Liver (tissue), 3 donors: ENCODE measurements at regions not wholly inside any gene's neighbourhood (a gene's known extent, or its start where the extent isn't known, plus 50 kb on each side); places are given as distances from the start of the nearest gene placed in this dataset.

ENCODE experiments used
- CTCF ChIP-seq: fragments of 150-350 bp; IDR thresholded peaks from 2 replicates; pipeline ENCODE4 v1.5.1; 2017; ENCODE audit warnings: improper control_type of control experiment, low read depth, low read length; ENCODE audit not compliant: missing input control
- GABPA ChIP-seq, 2 donors: IDR thresholded peaks in 1 of 2; conservative IDR thresholded peaks in 1 of 2; 2 replicates each; pipeline ENCODE4 v1.6.1; 2016; ENCODE audit warnings: antibody characterized with exemption in 2 of 2, mild to moderate bottlenecking in 1 of 2, moderate library complexity in 1 of 2
- JUND ChIP-seq, 2 donors: IDR thresholded peaks; 2 replicates each; pipeline ENCODE4 v1.6.1; 2016; ENCODE audit warnings: antibody characterized with exemption in 2 of 2
- MAX ChIP-seq: IDR thresholded peaks from 2 replicates; pipeline ENCODE4 v1.6.1; 2016; ENCODE audit warnings: antibody characterized with exemption
- NR2F2 ChIP-seq: IDR thresholded peaks from 2 replicates; pipeline ENCODE4 v1.6.1; 2016; ENCODE audit warnings: antibody characterized with exemption
- RAD21 ChIP-seq, 2 donors: IDR thresholded peaks; 2 replicates each; pipeline ENCODE4 v1.6.1; 2016; ENCODE audit warnings: antibody characterized with exemption in 2 of 2, mild to moderate bottlenecking in 2 of 2
- REST ChIP-seq: IDR thresholded peaks from 2 replicates; pipeline ENCODE4 v1.6.1; 2016; ENCODE audit warnings: antibody characterized with exemption, mild to moderate bottlenecking
- RXRA ChIP-seq, 2 donors: IDR thresholded peaks; 2 replicates each; pipeline ENCODE4 v1.6.1; 2017 to 2018; ENCODE audit warnings: antibody characterized with exemption in 2 of 2, mild to moderate bottlenecking in 1 of 2
- TAF1 ChIP-seq: conservative IDR thresholded peaks from 2 replicates; pipeline ENCODE4 v1.6.1; 2016; ENCODE audit warnings: antibody characterized with exemption, mild to moderate bottlenecking
- YY1 ChIP-seq: IDR thresholded peaks from 2 replicates; pipeline ENCODE4 v1.6.1; 2016; ENCODE audit warnings: antibody characterized with exemption, mild to moderate bottlenecking
- donor health status: healthy.
- donor health status: healthy.

- no peak for TF ChIP-seq CTCF
- no peak for TF ChIP-seq MAX
- no peak for TF ChIP-seq YY1
- TF ChIP-seq GABPA (IDR thresholded peaks at IDR 0.05 in 1 of 2, conservative IDR thresholded peaks at IDR 0.05 in 1 of 2): no peak
- TF ChIP-seq NR2F2: no peak
- TF ChIP-seq RAD21 (IDR thresholded peaks at IDR 0.05): no peak
- no peak for TF ChIP-seq REST
- TF ChIP-seq JUND (IDR thresholded peaks at IDR 0.05): no peak
- TF ChIP-seq RXRA (IDR thresholded peaks at IDR 0.05): no peak
- no peak for TF ChIP-seq TAF1
Observed at GRCh38 chr9:89721971-89722530, 117.2 kb downstream of the GADD45G start.
